Erythroblast (primary cell): ENCODE measurements at regions not wholly inside any gene's neighbourhood (a gene's known extent, or its start where the extent isn't known, plus 50 kb on each side); places are given as distances from the start of the nearest gene placed in this dataset.

Experiments used
- GATA1 ChIP-seq: IDR thresholded peaks from 2 replicates; pipeline ENCODE4 v1.6.1; 2011; ENCODE audit warnings: low read depth, mild to moderate bottlenecking, control low read depth, low read length, moderate library complexity
- POLR2A ChIP-seq: IDR thresholded peaks from 2 replicates; pipeline ENCODE4 v1.6.1; 2011; ENCODE audit warnings: mild to moderate bottlenecking, low read length

GRCh38 chr13:82822935-82823334 lies 1059.3 kb downstream of the SLITRK1 start:
- no peak for TF ChIP-seq POLR2A
- no peak for TF ChIP-seq GATA1
